HG02973 (cell line): ENCODE measurements at regions not wholly inside any gene's neighbourhood (a gene's known extent, or its start where the extent isn't known, plus 50 kb on each side); places are given as distances from the start of the nearest gene placed in this dataset.
"Not testable (repeated sequence)": the region's sequence is repeated elsewhere in the genome, so short reads cannot be mapped to it uniquely, and the experiment has no call there.

ENCODE experiments used
- ATAC-seq: cut with Tn5 transposase; IDR thresholded peaks from one replicate; pipeline ENCODE4 v1.9.1; 2021; ENCODE audit warnings: moderate library complexity; ENCODE audit not compliant: unreplicated experiment

DNA sequence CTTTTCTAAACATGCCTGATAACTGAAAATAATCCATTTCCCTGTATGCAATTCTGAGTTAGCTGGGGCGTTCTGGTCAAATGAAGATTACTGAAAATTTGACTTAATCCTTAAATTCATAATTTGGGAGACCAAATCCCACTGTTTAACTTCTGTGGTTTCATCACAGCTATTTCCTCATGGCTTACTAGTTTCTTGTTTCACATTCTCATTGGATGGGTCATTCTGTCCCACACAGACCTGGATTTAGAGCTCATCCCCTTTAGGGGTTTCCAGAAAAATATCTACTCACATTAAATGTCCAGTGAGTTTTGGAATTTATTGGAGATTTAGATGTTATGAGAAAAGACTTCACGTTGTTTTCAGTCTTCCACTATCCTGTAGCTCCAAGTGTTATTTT lies 709.3 kb upstream of the KLHL1 start:
- no peak for ATAC-seq

DNA sequence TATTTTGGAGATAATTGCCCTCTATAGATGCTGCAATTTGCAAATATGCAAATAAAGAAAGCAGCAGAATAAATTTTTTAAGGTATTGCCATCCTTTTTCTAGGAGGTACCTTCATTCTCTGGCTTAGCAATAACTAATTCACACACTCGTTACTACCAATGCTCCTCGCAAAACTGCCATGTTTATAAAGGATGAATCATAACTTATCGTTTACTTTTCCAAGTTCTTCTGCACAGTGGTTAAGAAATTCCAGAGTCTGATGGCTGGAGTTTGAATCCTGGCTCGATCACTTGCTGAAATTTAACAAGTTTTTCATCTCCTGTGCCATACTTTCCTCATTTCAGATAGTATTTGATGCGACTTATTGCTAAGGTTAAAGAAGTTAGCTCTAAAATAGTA lies 708.6 kb upstream of the KLHL1 start:
- no peak for ATAC-seq

DNA sequence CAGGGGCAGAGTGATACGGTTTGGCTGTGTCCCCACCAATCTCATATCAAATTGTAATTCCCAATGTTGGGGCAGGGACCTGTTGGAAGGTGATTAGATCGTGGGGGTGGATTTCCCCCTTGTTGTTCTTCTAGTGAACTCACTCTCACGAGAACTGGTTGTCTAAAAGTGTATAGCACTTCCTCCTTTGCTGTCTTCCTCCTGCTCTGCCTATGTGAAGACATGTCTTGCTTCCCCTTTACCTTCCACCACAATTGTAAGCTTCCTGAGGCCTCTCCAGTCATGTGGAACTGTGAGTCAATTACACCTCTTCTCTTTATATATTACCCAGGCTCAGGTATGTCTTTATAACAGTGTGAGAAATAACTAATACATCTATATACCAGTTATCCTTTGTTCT lies 706.4 kb upstream of the KLHL1 start:
- no peak for ATAC-seq

DNA sequence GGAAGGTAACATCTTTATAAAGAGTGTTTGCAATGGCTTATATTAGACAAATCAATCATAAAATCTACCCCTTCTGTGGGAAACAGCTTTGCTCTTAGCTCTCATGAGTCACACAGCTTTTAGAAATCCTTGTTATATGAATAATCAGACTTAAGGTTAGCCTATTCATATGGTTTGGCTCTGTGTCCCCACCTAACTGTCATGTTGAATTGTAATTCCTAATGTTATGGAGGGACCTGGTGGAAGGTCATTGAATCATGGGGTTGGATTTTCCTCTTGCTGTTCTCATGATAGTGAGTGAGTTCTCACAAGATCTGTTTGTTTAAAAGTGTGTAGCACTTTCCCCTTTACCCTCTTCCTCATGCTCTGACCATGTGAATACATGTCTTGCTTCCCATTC lies 704.2 kb upstream of the KLHL1 start:
- no peak for ATAC-seq

DNA sequence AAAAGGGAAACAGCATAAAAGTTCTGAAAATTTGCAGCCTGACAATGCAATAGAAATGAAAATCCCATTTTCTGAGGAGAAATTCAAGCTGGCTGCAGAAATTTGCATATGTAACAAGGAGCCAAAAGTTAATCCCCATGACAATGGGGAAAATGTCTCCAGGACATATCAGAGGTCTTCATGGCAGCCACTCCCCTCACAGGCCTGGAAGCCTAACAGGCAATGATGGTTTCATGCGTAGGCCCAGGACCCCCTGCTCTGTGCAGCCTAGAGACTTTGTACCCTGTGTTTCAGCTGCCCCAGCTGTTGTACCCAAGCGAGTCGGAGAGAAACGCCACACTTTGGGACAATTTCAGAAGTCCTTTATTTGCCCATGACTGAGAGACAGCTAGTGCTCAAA lies 701.3 kb upstream of the KLHL1 start:
- no peak for ATAC-seq

DNA sequence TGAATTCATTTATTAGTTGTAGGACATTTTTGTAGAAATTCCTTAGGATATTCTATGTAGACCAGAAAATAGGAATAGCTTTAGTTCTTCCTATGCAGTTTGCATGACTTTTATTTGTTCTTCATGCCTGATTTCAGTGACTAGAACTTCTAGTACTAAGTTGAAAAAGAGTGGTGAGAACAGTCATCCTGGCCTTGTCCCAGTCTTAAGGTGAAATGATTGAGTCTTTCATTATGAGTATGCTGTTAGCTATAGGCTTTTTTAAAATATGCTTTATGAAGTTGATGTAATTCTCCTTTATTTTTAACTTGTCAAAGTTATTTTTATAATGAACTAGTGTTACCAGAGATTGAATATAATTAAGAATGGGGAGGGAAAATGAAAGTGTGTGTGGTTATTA lies 690.1 kb upstream of the KLHL1 start:
- ATAC-seq, result no peak

DNA sequence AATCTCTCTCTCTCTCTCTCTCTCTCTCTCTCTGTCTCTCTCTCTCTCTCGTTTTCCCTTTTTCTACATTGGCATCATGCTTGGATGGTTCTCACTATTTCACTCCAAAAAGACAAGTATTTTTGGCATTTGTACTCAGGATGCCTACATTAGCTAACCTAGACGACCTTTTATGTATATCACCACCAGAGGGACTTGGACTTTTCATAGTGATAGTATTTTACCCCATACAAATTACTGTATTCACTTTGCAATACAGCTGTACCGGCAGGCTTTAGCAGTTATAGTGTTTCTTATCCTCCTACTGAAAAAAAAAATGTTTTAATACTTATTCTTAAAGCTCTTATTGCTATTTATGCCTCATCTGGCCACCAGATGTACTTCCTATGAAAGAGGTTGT lies 687.2 kb upstream of the KLHL1 start:
- no peak for ATAC-seq

DNA sequence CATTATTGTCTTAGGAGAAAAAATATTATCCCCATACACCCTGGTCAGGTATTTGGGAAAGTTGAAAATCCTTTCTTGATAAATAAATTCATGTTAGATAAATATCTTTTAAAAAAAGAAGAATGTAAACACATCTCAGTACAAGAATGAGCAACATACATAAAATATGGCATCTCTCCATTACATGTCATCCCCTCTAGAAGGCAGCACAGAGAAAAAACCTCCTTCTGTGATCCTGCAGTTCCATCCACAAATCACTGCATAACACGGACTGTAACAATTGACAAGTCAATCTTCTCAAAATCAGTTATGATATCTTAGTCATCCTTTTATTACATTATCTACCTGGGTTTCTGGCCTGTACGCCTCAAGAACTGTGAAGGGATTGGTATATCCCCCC lies 683.9 kb upstream of the KLHL1 start:
- ATAC-seq, result no peak

DNA sequence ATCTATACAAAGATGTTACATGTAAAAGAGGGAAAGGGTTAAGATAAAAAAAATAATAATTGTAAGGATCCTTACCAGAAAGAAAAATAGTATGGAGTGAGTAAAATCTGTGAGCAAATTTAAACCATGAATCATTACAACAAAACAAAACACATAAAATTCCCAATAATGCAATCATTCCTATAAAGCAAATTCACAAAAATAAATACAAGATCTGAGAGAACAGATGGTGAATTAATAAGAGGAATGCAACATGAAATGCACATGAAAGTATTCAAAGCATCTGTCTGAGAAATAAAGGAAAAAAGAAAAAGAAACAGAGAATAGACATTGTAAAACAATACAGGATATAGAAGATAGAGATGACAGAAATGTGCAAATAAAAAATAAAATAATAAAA lies 681.5 kb upstream of the KLHL1 start:
- no peak for ATAC-seq

DNA sequence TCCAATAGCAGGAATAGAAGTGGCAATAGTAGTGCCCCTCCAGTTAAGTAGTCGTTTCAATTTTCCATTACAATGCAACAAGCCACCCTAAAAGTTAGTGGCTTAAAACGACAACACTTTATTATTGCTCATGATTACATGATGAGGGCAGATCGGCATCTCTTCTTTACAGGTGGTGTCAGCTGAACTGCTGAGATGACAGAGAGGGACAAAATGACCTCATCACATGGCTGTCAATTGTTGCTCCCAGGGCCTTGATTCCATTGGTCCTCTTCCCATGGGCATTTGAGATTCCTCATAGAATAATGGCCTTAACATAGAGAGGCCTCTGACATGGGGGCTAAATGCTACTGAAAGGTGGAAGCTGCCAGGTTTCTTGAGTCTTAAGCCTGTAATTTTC lies 679.8 kb upstream of the KLHL1 start:
- ATAC-seq, result no peak

DNA sequence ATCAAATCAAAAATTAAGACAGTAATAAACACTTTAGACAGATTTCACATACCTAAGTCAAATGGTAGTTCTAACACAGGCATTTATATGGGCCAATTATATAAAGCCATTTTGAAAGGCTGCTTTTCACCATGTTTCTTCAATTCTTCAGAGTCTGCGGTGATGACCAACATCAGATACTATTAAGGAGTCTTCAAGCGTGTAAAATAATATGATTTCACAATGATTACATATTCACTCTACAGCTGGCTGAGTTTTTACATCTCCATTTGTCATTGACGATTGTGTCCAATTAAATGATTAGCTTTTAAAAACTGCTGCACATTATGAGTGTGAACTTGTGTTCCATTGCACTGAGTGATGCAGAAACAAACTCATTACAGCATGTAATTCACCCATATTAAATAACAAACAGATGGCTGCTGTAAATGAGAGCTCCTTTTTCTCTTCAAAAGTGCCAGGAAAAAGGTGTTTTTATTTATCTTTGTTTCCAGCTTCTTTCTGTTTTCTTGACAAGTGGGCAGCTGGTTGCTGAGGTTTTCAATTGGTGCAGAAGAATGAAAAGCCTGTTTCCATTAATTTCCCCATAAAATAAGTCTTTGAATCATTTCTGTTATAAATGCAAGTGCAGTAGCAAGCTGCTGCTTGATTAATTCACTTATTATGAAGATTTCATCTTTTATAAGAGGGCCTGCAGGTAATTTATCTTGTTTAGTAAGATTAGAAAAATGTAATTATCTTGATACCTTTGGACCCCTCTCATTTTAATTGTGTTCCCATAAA lies 676.1 kb upstream of the KLHL1 start:
- ATAC-seq, result no peak

DNA sequence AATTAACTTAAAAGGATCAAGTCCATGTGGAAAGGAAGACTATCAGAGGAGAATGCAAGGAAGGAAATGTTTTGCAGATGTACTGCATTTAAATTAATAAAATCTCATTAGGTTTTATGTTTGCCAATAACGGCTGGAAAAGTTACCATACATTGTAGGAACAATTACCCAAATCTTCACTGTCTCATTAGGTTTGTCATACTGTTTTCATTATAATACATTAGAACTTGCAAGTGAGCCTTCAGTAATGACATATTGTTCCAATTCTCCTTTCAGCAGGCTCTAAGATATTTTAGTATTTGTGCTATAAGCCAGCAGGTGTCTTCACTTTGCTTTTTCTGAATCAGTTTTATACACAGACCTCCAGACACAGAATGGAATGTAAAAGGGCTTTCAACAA lies 661.6 kb upstream of the KLHL1 start:
- ATAC-seq, result no peak

DNA sequence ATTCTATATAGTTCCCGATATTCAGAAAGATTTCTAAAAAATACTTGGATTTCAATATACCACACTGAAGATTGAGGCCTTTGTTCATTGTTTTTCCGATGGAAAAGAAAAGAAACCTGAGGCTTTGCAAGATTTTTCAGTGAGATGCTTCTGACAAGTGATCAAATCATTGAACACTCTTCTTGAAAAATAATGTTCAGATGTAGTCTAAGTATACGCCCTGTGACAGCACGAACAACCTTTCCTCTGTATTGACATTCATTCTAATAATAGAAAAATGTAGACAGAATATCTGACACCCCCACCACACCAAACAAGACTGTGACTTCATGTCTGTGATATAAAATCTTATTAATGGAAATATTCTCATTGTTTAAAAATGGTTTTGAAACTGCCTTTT lies 650.7 kb upstream of the KLHL1 start:
- no peak for ATAC-seq

DNA sequence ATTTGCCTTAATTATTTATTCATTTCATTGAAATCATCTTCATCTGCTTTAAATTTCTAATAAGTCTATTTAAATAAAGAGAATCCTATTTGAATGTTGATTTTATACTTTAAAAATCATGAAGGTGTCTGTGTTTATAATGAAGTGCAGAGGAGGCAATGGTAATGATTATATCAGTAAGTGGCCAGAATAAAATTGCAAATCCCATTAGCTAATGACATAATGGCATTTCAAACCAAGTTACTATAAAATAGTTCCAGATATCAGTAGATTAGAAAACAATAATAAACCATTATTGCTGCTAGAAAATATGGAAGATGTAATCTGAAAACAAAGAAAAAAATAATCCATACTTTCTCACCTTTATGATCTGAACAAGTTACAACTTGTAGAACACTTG lies 647.8 kb upstream of the KLHL1 start:
- no peak for ATAC-seq

DNA sequence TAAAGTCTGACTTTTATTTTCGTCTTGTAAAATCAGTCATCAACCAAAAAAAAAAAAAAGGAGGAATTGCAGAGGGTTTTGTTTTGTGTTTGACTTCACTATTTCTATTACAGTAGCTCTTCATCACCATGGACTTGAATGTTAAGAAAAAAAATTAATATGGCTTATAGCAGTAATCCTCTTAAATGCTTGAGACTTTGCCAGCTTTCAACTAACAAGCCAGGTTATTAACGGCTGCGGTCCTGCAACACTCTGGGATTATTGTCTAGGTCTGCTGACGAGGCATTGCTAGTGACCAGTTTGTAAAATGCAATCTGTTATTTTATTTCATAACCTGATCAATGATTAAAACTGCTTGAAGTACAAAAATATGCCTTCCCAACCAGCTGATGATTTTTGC lies 647.2 kb upstream of the KLHL1 start:
- ATAC-seq, result no peak

DNA sequence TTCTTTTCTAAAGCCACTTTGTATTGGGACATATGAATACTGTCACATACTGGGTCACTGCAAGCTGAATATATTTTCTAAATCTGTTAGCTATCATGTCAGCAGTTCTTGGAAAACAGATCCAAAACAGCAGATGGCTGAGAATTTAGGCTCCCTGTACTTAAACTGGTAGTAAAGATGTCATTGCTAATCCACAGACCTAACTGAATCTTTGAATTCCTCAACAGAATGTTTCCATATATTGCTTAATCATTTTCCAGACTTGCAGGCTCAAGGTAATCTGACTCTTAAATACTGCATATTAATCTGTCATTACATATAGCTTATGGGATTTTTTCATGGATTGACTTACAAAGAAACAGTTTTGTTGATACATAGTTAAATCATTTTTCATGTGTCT lies 639.0 kb upstream of the KLHL1 start:
- ATAC-seq, result no peak

DNA sequence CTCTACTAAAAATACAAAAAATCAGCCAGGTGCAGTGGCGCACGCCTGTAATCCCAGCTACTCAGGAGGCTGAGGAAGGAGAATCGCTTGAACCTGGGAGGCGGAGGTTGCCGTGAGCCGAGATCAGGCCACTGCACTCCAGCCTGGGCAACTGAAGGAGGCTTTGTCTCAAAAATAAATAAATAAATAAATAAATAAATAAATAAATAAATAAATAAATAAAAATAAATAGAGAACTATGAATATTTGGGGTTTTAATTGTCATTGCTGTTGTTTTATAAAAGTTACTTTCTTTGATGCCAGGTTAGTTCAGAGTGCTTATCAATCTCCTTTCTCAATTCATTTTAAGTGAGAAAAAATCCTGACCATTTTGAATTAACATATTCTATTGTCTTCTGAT lies 638.2 kb upstream of the KLHL1 start:
- ATAC-seq, result not testable (repeated sequence)

DNA sequence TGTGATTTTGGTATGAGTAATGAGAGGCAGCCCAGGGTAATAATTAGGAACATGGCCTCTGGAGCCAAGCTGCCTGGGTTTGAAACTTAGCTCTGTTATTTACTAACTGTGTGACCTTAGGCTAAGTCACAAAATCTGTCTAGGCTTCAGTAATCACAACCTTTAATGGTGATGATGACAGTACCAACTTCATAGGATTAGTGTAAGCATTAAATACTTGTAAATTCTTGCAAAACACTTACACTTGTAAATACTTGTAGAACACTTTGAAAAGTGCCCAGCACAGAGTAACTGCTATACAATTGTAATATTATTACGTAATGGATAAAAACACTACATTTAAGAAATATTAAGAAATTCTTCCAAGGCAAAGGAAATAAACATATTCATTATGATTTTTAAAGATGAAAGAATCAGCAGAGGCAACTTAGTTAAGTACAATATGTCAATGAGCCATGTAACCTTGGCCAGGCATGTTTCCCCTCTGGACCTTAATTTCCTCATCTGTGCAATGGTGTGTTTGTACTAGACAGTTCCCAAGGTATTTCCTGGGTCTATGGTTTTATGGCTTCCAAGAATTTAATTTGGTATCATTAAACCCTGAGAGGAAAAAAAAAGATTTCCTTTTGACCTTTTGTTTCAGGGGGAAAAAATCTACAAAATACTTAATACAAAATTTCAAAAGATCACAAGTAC lies 628.5 kb upstream of the KLHL1 start:
- no peak for ATAC-seq

DNA sequence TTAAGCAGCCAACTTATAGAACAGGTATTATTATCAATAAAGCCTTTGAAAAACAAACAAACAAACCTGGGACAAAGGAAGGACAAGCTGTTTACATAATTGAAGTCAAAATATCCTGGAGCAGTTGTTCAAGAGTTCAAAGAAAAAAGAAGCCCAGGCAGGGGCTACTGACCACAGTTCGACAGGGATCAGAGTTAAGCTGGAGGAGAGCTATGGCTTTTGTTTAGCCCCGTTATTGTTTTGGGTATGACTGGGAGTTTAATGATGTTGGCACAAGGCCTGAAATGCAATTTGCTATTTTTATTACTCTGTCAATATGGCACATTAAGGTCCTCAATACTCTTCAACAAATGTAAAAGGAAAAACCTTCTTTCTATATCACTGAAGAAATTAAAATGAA lies 624.4 kb upstream of the KLHL1 start:
- ATAC-seq, result no peak

DNA sequence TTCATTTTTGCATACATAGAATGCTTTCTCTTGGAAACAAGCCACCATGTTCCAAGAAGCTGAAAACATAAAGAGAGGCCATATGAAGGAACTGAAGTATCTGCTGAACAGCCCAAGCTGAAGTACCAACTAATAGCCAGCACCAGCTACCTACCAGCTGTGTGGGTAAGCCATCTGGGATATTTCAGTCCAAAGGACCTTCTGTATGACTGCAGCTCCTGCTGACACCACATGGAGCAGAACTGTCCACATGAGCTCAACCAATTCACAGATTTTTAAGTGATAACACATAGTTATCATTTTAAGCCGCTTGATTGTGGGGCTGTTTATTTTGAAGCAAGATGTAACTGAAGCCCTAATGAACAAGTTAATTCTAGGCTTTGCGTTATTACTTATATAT lies 621.1 kb upstream of the KLHL1 start:
- ATAC-seq, result no peak

DNA sequence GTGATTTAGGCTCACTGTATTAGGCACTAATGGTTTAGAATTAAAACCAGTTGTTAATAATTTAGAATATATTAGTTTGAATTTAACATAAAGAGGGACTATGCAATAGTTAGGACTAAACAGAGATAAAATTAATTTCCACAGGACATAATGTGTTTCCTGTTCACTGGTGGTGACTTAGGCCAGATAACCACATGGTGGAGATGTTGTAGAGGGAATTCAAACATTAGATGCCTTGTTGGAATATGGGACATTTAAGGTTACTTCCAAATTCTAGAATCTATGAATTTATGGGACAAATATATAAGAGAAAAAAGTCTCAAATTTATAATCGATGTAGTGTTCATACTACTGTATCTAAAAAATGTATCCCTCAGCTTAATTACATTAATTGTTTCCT lies 615.5 kb upstream of the KLHL1 start:
- ATAC-seq, result no peak

DNA sequence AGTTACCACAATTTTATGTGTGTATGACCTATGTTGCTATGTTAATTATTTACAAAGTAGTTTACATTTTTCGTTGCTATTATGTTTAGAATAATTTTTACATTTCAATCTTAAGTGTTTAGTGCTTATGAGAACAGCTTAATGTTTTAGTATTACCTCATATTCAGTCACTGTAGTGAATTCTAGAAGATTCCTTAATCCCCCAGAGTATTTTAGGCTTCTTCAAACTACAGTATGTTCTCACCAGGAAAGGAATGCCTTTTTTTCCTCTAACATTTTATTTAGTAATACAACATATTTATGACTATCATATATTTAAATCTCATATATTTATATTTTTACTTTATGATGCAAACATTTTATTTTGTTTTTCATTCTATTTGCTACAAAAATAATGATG lies 612.1 kb upstream of the KLHL1 start:
- ATAC-seq, result no peak

DNA sequence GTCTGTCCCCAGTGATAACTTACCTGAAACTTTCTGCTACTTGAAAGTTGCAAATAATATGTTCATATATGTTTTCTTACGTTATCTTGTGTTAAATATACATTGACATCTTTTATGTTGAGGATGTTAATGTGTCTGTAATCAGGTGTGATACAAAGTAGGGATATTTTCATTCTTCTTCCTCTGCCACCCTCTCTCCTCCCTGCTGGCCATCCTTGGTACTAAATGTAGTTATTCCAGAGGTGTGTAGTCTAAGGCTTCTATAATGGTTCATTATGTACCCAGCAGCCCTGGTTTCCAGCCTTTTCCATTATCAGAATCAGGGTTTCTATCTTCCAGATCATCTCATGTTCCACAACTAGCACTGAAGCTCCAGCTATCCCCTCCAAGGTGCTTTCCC lies 606.7 kb upstream of the KLHL1 start:
- no peak for ATAC-seq
